ENCODE measurements at regions not wholly inside any gene's neighbourhood (a gene's known extent, or its start where the extent isn't known, plus 50 kb on each side); places are given as distances from the start of the nearest gene placed in this dataset.
"Not testable (repeated sequence)": the region's sequence is repeated elsewhere in the genome, so short reads cannot be mapped to it uniquely, and the experiment has no call there.

- Histone ChIP-seq H3K27me3 (no peaks in the 10 kb centered on the region), H3K27ac (no peak overlapping the region), H3K9me3 (no peaks in the 10 kb centered on the region), H3K36me3 (no peaks in the 10 kb centered on the region), H3K4me1 (no peaks in the 10 kb centered on the region), H3K4me3 (no peak overlapping the region)
- TF ChIP-seq CTCF (IDR thresholded peaks at IDR 0.05) (no peak), POLR2A (IDR thresholded peaks at IDR 0.05) (no peak)
- DNase-seq = no peak
These were observed 460.8 kb upstream of the SMARCA2 start for GRCh38 chr9:1554081-1555035.

DNA sequence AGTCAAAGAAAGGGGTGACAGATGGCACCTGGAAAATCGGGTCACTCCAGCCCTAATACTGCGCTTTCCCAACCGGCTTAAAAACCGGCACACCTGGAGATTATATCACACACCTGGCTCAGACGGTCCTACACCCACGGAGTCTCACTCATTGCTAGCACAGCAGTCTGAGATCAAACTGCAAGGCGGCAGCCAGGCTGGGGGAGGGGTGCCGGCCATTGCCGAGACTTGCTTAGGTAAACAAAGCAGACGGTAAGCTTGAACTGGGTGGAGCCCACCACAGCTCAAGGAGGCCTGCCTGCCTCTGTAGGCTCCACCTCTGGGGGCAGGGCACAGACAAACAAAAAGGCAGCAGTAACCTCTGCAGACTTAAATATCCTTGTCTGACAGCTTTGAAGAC lies 456.5 kb upstream of the SMARCA2 start:
- DNase-seq, H3K36me3 ChIP-seq, H3K27ac ChIP-seq, H3K4me1 ChIP-seq, H3K4me3 ChIP-seq, H3K27me3 ChIP-seq, H3K9me3 ChIP-seq: not testable (repeated sequence)

DNA sequence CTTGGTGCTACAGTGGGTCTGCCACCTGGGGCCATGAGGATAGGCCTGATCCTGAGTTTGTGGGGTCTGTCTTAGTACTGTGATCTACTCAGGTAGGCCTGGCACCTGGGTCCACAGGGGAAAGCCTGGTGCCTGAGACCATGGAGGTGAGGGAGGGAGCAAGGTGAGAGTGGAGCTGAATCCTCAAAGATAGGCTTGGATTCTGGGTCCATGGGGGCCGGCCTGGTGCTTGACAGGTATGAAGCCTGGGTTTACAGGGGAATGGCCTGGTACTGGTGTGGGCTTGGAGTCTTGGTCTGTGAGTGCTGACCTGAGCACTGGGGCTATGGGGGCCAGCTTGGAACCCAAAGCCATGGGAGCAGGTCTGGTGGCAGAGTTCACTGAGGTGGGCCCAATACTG lies 439.2 kb upstream of the SMARCA2 start:
- H3K36me3 ChIP-seq = no peaks in the 10 kb centered on the region
- no peaks in the 10 kb centered on the region for H3K4me1 ChIP-seq
- H3K27ac ChIP-seq = no peak overlapping the region
- no peak for DNase-seq
- TF ChIP-seq POLR2A (IDR thresholded peaks at IDR 0.05) (no peak), CTCF (IDR thresholded peaks at IDR 0.05) (no peak)
- H3K9me3 ChIP-seq = no peaks in the 10 kb centered on the region
- H3K27me3 ChIP-seq = no peaks in the 10 kb centered on the region
- no peak overlapping the region for H3K4me3 ChIP-seq

DNA sequence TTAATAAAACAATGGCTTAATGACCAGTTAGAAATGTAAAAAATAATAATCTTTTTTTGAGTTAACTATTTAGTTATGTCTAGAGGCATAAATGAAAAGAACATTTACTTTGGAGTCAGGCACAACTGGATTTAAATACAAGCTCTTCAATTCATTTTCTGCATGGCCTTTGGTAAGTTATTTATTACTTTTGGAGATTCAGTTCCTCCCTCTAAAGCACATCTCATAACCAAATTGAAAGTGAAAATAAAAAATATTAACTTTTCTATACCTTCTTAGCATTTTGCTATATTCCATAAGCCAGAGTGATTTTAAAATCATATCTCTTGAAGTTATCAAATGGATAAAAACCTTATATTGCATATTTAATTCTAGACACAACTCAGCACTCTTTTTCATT lies 434.9 kb upstream of the SMARCA2 start:
- no peak for DNase-seq
- Histone ChIP-seq H3K9me3 (no peaks in the 10 kb centered on the region), H3K4me3 (no peak overlapping the region), H3K27ac (no peak overlapping the region), H3K36me3 (no peaks in the 10 kb centered on the region), H3K27me3 (no peaks in the 10 kb centered on the region), H3K4me1 (no peaks in the 10 kb centered on the region)
- no peak for TF ChIP-seq CTCF (IDR thresholded peaks at IDR 0.05)

DNA sequence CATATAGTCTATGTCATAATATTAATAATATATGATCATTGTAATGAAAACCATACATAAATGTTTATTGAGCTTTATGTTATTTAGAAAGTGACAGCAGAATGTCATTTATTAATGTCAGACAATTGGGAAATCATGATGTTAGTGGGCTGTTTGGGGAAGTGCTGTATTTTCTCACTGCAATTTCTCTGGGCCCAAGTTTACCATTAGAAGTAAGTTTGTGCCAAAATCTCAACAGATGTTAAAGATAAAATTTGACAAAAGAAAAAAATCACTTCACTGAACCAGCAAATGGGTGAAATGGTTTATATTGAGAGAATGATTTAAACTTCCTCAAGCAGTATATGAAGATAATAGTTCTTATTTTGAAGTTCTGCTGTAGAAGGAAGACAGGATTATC lies 433.2 kb upstream of the SMARCA2 start:
- no peaks in the 10 kb centered on the region for H3K27me3 ChIP-seq
- H3K4me3 ChIP-seq = no peak overlapping the region
- no peaks in the 10 kb centered on the region for H3K9me3 ChIP-seq
- no peak for DNase-seq
- H3K27ac ChIP-seq = no peak overlapping the region
- no peaks in the 10 kb centered on the region for H3K36me3 ChIP-seq
- TF ChIP-seq CTCF (IDR thresholded peaks at IDR 0.05) (no peak), POLR2A (IDR thresholded peaks at IDR 0.05) (no peak)
- no peaks in the 10 kb centered on the region for H3K4me1 ChIP-seq

GRCh38 chr9:1591310-1591709 lies 423.8 kb upstream of the SMARCA2 start:
- no peak for DNase-seq
- no peak overlapping the region for H3K4me3 ChIP-seq
- no peaks in the 10 kb centered on the region for H3K4me1 ChIP-seq
- H3K27ac ChIP-seq = no peak overlapping the region
- no peaks in the 10 kb centered on the region for H3K36me3 ChIP-seq
- H3K27me3 ChIP-seq = no peaks in the 10 kb centered on the region
- no peaks in the 10 kb centered on the region for H3K9me3 ChIP-seq
- TF ChIP-seq CTCF (IDR thresholded peaks at IDR 0.05) = no peak
- no peak for TF ChIP-seq POLR2A (IDR thresholded peaks at IDR 0.05)

Measured in Peyer's patch (tissue), 4 donors.